A549 (cell line): ENCODE measurements at regions not wholly inside any gene's neighbourhood (a gene's known extent, or its start where the extent isn't known, plus 50 kb on each side); places are given as distances from the start of the nearest gene placed in this dataset.

Source experiments
- BHLHE40 ChIP-seq: IDR thresholded peaks from 2 replicates; pipeline ENCODE4 v1.6.1; 2012; ENCODE audit warnings: low read depth, low read length, inconsistent platforms
- CEBPB ChIP-seq, 2 experiments: fragments of >200 bp in 1 of 2; sonication (Bioruptor Twin) in 1 of 2; formaldehyde crosslinking in 1 of 2; IDR thresholded peaks; 2 replicates each; pipeline ENCODE4 v1.6.1; 2012 to 2016
- EP300 ChIP-seq, 2 experiments: fragments of >200 bp; sonication (Bioruptor Twin); formaldehyde crosslinking; IDR thresholded peaks; 2 replicates in 1 of 2; 3 replicates in 1 of 2; pipeline ENCODE4 v1.6.1; 2016 to 2017
- JUNB ChIP-seq: fragments of >200 bp; sonication (Bioruptor Twin); formaldehyde crosslinking; IDR thresholded peaks from 2 replicates; pipeline ENCODE4 v1.6.1; 2016
- KDM1A ChIP-seq: fragments of 200-600 bp; sonication (generic); IDR thresholded peaks from 2 replicates; pipeline ENCODE4 v1.6.1; 2016; ENCODE audit warnings: low read depth, mild to moderate bottlenecking
- PBX3 ChIP-seq: IDR thresholded peaks from 2 replicates; pipeline ENCODE4 v1.6.1; 2012
- POLR2A ChIP-seq: IDR thresholded peaks from 2 replicates; pipeline ENCODE4 v1.6.1; 2012; ENCODE audit warnings: mild to moderate bottlenecking, low read length
- RAD21 ChIP-seq, 2 experiments: fragments of >200 bp in 1 of 2; sonication (Bioruptor Twin) in 1 of 2; formaldehyde crosslinking in 1 of 2; IDR thresholded peaks in 1 of 2; conservative IDR thresholded peaks in 1 of 2; 2 replicates in 1 of 2; 3 replicates in 1 of 2; pipeline ENCODE4 v1.6.1; 2012 to 2018; ENCODE audit warnings: inconsistent platforms in 1 of 2
- TF ChIP-seq, protein P1 (sequence below): fragments of >200 bp; sonication (Bioruptor Twin); formaldehyde crosslinking; IDR thresholded peaks from 3 replicates; pipeline ENCODE4 v1.5.1; 2016
- TF ChIP-seq, protein P2 (sequence below): fragments of 450-650 bp; IDR thresholded peaks from 2 replicates; pipeline ENCODE4 v1.6.1; 2014; ENCODE audit warnings: antibody characterized with exemption
- TF ChIP-seq, protein P3 (sequence below): IDR thresholded peaks from 2 replicates; pipeline ENCODE4 v1.6.1; 2012
- TF ChIP-seq, protein P4 (sequence below): fragments of 250-450 bp; sonication (Bioruptor Pico); IDR thresholded peaks from 2 replicates; pipeline ENCODE4 v1.5.0; 2021; ENCODE audit warnings: mild to moderate bottlenecking, moderate library complexity, borderline replicate concordance

- TF ChIP-seq, protein P1, sequence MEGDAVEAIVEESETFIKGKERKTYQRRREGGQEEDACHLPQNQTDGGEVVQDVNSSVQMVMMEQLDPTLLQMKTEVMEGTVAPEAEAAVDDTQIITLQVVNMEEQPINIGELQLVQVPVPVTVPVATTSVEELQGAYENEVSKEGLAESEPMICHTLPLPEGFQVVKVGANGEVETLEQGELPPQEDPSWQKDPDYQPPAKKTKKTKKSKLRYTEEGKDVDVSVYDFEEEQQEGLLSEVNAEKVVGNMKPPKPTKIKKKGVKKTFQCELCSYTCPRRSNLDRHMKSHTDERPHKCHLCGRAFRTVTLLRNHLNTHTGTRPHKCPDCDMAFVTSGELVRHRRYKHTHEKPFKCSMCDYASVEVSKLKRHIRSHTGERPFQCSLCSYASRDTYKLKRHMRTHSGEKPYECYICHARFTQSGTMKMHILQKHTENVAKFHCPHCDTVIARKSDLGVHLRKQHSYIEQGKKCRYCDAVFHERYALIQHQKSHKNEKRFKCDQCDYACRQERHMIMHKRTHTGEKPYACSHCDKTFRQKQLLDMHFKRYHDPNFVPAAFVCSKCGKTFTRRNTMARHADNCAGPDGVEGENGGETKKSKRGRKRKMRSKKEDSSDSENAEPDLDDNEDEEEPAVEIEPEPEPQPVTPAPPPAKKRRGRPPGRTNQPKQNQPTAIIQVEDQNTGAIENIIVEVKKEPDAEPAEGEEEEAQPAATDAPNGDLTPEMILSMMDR = no peak
- no peak for TF ChIP-seq POLR2A
- TF ChIP-seq, protein P2, sequence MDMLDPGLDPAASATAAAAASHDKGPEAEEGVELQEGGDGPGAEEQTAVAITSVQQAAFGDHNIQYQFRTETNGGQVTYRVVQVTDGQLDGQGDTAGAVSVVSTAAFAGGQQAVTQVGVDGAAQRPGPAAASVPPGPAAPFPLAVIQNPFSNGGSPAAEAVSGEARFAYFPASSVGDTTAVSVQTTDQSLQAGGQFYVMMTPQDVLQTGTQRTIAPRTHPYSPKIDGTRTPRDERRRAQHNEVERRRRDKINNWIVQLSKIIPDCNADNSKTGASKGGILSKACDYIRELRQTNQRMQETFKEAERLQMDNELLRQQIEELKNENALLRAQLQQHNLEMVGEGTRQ = no peak
- TF ChIP-seq EP300 (IDR thresholded peaks at IDR 0.05) = no peak
- no peak for TF ChIP-seq RAD21 (conservative IDR thresholded peaks at IDR 0.05 in 1 of 2, IDR thresholded peaks at IDR 0.05 in 1 of 2)
- TF ChIP-seq BHLHE40 = no peak
- TF ChIP-seq, protein P3, sequence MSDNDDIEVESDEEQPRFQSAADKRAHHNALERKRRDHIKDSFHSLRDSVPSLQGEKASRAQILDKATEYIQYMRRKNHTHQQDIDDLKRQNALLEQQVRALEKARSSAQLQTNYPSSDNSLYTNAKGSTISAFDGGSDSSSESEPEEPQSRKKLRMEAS = no peak
- no peak for TF ChIP-seq KDM1A
- TF ChIP-seq JUNB = no peak
- TF ChIP-seq, protein P4, sequence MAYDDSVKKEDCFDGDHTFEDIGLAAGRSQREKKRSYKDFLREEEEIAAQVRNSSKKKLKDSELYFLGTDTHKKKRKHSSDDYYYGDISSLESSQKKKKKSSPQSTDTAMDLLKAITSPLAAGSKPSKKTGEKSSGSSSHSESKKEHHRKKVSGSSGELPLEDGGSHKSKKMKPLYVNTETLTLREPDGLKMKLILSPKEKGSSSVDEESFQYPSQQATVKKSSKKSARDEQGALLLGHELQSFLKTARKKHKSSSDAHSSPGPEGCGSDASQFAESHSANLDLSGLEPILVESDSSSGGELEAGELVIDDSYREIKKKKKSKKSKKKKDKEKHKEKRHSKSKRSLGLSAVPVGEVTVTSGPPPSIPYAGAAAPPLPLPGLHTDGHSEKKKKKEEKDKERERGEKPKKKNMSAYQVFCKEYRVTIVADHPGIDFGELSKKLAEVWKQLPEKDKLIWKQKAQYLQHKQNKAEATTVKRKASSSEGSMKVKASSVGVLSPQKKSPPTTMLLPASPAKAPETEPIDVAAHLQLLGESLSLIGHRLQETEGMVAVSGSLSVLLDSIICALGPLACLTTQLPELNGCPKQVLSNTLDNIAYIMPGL (CRISPR knock-in tag) = no peak
- TF ChIP-seq PBX3 = no peak
- no peak for TF ChIP-seq CEBPB (IDR thresholded peaks at IDR 0.05)
Observed at GRCh38 chr10:31210190-31210589, 108.8 kb upstream of the ZEB1 start.
